ENCODE measurements at regions not wholly inside any gene's neighbourhood (a gene's known extent, or its start where the extent isn't known, plus 50 kb on each side); places are given as distances from the start of the nearest gene placed in this dataset.

DNA sequence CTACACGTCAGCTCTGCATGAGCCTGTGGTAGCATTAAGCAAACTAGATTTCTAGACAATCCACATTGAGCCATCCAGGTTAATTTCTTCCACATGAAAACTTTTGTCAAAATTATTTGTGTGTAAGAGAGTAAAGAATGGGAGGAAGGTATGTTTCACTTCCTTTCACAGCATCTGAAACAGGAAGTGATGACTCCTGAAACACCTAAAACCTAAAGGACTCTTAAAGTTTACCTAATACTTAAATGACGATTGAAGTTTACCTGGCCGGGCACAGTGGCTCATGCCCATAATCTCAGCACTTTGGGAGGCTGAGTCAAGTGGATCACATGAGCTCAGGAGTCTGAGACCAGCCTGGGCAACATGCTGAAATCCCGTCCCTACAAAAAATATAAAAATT lies 223.8 kb downstream of the CEMIP2 start:
- DNase-seq (ENCODE audit: extremely low read depth, insufficient read length): no peak
- H3K36me3 ChIP-seq (ENCODE audit: control insufficient read depth, insufficient read depth, low read length): no peaks in the 10 kb centered on the region
- H3K4me3 ChIP-seq (replicated peaks; ENCODE audit: low read depth, low read length): no peak overlapping the region
- no peaks in the 10 kb centered on the region for H3K27me3 ChIP-seq (replicated peaks; ENCODE audit: control insufficient read depth, insufficient read depth, low read length)
- TF ChIP-seq, protein P1, sequence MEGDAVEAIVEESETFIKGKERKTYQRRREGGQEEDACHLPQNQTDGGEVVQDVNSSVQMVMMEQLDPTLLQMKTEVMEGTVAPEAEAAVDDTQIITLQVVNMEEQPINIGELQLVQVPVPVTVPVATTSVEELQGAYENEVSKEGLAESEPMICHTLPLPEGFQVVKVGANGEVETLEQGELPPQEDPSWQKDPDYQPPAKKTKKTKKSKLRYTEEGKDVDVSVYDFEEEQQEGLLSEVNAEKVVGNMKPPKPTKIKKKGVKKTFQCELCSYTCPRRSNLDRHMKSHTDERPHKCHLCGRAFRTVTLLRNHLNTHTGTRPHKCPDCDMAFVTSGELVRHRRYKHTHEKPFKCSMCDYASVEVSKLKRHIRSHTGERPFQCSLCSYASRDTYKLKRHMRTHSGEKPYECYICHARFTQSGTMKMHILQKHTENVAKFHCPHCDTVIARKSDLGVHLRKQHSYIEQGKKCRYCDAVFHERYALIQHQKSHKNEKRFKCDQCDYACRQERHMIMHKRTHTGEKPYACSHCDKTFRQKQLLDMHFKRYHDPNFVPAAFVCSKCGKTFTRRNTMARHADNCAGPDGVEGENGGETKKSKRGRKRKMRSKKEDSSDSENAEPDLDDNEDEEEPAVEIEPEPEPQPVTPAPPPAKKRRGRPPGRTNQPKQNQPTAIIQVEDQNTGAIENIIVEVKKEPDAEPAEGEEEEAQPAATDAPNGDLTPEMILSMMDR (IDR thresholded peaks at IDR 0.05; ENCODE audit: insufficient read depth, low read length, poor library complexity, severe bottlenecking): no peak

DNA sequence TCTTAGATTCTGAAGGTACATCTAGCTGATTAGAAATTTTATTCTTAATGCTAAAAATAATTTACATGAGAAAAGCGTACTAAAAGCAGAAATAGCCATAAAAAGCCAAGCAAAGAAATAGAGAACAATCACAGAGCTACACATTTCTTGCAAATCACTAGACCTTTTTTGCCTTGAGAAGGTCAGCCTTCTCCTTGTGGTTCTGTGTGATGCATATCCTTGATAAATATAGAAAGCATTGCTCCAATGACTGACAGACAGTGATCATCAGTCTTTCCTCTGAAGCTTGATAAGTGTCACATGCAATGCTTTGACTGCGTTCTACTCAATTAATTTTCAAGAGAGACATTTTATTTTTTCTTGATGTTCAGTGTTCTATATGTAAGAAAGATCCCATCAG lies 226.9 kb downstream of the CEMIP2 start:
- TF ChIP-seq, protein P1 (IDR thresholded peaks at IDR 0.05; ENCODE audit: insufficient read depth, low read length, poor library complexity, severe bottlenecking): no peak
- H3K36me3 ChIP-seq (ENCODE audit: control insufficient read depth, insufficient read depth, low read length): no peaks in the 10 kb centered on the region
- no peaks in the 10 kb centered on the region; the same call in 1 of the 2 replicates for H3K27me3 ChIP-seq (replicated peaks; ENCODE audit: control insufficient read depth, insufficient read depth, low read length)
- DNase-seq (ENCODE audit: extremely low read depth, insufficient read length): no peak
- H3K4me3 ChIP-seq (replicated peaks; ENCODE audit: low read depth, low read length): no peak overlapping the region

DNA sequence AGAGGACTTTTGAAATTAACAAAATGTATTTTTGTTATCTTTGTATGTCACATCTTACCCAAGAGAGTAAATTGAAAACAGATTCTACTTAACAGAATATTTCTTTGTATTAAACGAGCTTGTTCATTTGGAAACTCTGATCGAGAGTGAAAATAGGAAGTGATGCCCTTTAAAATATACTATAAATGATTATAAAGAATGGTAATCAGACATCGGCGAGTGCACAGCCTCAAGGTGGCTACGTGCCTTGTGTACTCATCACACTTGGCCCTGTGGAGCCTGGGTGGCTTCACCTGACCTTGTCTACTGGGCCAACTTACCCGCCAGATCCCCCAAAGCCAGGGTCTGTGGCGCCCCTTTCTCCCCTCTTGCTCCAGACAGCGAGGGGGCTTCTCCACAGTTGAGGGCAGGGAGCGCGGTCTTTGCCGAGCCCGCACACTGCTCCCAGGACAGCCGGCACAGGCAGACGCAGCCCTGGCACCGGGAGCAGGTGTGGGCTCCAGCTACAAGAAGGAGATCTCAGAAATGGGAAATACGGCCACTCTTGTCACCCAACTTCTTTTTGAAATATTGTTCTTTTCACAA lies 243.2 kb downstream of the CEMIP2 start:
- H3K27me3 ChIP-seq (replicated peaks; ENCODE audit: control insufficient read depth, insufficient read depth, low read length): no peaks in the 10 kb centered on the region
- TF ChIP-seq, protein P1 (IDR thresholded peaks at IDR 0.05; ENCODE audit: insufficient read depth, low read length, poor library complexity, severe bottlenecking): no peak
- DNase-seq (ENCODE audit: extremely low read depth, insufficient read length): no peak
- no peaks in the 10 kb centered on the region for H3K36me3 ChIP-seq (ENCODE audit: control insufficient read depth, insufficient read depth, low read length)
- H3K4me3 ChIP-seq (replicated peaks; ENCODE audit: low read depth, low read length): no peak overlapping the region

- TF ChIP-seq, protein P1 (IDR thresholded peaks at IDR 0.05; ENCODE audit: insufficient read depth, low read length, poor library complexity, severe bottlenecking): no peak
- no peak for DNase-seq (ENCODE audit: extremely low read depth, insufficient read length)
- no peaks in the 10 kb centered on the region for H3K27me3 ChIP-seq (replicated peaks; ENCODE audit: control insufficient read depth, insufficient read depth, low read length)
Observed at GRCh38 chr9:71524516-71524915, 243.8 kb downstream of the CEMIP2 start.

GRCh38 chr9:71521132-71521531 lies 247.2 kb downstream of the CEMIP2 start:
- DNase-seq (ENCODE audit: extremely low read depth, insufficient read length): no peak
- TF ChIP-seq, protein P1 (IDR thresholded peaks at IDR 0.05; ENCODE audit: insufficient read depth, low read length, poor library complexity, severe bottlenecking): no peak
- Histone ChIP-seq H3K36me3 (ENCODE audit: control insufficient read depth, insufficient read depth, low read length) (no peaks in the 10 kb centered on the region), H3K4me3 (replicated peaks; ENCODE audit: low read depth, low read length) (no peak overlapping the region), H3K27me3 (replicated peaks; ENCODE audit: control insufficient read depth, insufficient read depth, low read length) (no peaks in the 10 kb centered on the region)

More at GRCh38 chr9:71524516-71524915, 243.8 kb downstream of the CEMIP2 start:
- H3K36me3 ChIP-seq (ENCODE audit: control insufficient read depth, insufficient read depth, low read length): no peaks in the 10 kb centered on the region
- no peak overlapping the region for H3K4me3 ChIP-seq (replicated peaks; ENCODE audit: low read depth, low read length)

Data from GM06990 (cell line).